Left lung (tissue), 4 donors: ENCODE measurements at regions not wholly inside any gene's neighbourhood (a gene's known extent, or its start where the extent isn't known, plus 50 kb on each side); places are given as distances from the start of the nearest gene placed in this dataset.

Source experiments
- ATAC-seq: fragments of 200-7000 bp; cut with Tn5 transposase; one replicate; pipeline ENCODE4 v1.9.1; 2020; ENCODE audit warnings: moderate library complexity
- DNase-seq, 4 donors: peaks; one replicate each; pipeline ENCODE4 v3.0.0-alpha.2; 2013 to 2020
- H3K27ac ChIP-seq, 2 donors: fragments of 200-600 bp; sonication (generic) in 1 of 2; one replicate each; pipeline versions ENCODE4 v1.5.0 to v1.8.0; 2020 to 2021
- H3K27me3 ChIP-seq, 2 donors: fragments of 200-600 bp; sonication (generic) in 1 of 2; one replicate each; pipeline versions ENCODE4 v1.5.0 to v1.8.0; 2020 to 2021
- H3K36me3 ChIP-seq, 2 donors: fragments of 200-600 bp; sonication (generic) in 1 of 2; one replicate each; pipeline versions ENCODE4 v1.5.0 to v1.8.0; 2020 to 2021
- H3K4me1 ChIP-seq, 2 donors: fragments of 200-600 bp; one replicate each; pipeline ENCODE4 v1.8.0; 2021
- H3K4me3 ChIP-seq, 2 donors: fragments of 200-600 bp; sonication (generic) in 1 of 2; one replicate each; pipeline versions ENCODE4 v1.5.0 to v1.8.0; 2020 to 2021; ENCODE audit warnings: mild to moderate bottlenecking in 1 of 2
- H3K9me3 ChIP-seq, 2 donors: fragments of 200-600 bp; sonication (generic) in 1 of 2; one replicate each; pipeline versions ENCODE4 v1.5.0 to v1.8.0; 2020 to 2021
- intact Hi-C, 2 donors: fragments of 100-400 bp; cut with DNase I; formaldehyde crosslinking; loops; one replicate each; pipeline versions ENCODE4 v1.11.2 to v1.14.2; 2022
- TF ChIP-seq, protein P1 (sequence below), 2 donors: fragments of 200-600 bp; sonication (generic) in 1 of 2; IDR thresholded peaks; one replicate each; pipeline versions ENCODE4 v1.5.0 to v1.8.0; 2021; ENCODE audit warnings: antibody characterized with exemption in 2 of 2
- donor health status: DM: no; HTN: yes; CAD: no.
- donor health status: DM: no; HTN: no; CAD: no.

DNA sequence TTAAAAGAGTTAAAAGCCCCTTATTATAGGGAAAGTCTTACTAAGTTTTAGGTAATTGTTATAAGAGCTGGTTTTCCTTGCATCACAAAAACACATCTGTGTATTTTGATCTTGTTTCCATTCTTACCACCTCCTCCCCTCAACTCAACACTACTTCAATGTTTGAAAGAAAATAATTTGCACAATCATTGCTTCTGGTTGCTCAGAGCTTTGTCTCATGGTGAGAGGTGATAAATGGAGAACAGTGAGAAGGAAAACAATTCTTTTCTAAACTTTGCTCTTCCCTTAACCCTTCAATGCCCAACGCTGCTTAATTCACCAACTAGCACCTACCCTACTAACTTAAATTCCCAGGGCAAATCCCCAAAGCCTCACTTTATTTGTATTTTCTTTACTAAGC lies 268.1 kb upstream of the LINC00305 start:
- ATAC-seq, result no peak
- H3K36me3 ChIP-seq, result no peaks in the 10 kb centered on the region
- no peak overlapping the region for H3K4me3 ChIP-seq
- no peaks in the 10 kb centered on the region for H3K4me1 ChIP-seq
- H3K27me3 ChIP-seq, result no peaks in the 10 kb centered on the region
- intact Hi-C loops, result no loop called here
- no peaks in the 10 kb centered on the region for H3K9me3 ChIP-seq
- H3K27ac ChIP-seq, result no peak overlapping the region
- TF ChIP-seq, protein P1, sequence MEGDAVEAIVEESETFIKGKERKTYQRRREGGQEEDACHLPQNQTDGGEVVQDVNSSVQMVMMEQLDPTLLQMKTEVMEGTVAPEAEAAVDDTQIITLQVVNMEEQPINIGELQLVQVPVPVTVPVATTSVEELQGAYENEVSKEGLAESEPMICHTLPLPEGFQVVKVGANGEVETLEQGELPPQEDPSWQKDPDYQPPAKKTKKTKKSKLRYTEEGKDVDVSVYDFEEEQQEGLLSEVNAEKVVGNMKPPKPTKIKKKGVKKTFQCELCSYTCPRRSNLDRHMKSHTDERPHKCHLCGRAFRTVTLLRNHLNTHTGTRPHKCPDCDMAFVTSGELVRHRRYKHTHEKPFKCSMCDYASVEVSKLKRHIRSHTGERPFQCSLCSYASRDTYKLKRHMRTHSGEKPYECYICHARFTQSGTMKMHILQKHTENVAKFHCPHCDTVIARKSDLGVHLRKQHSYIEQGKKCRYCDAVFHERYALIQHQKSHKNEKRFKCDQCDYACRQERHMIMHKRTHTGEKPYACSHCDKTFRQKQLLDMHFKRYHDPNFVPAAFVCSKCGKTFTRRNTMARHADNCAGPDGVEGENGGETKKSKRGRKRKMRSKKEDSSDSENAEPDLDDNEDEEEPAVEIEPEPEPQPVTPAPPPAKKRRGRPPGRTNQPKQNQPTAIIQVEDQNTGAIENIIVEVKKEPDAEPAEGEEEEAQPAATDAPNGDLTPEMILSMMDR (IDR thresholded peaks at IDR 0.05), result no peak
- DNase-seq, result no peak

DNA sequence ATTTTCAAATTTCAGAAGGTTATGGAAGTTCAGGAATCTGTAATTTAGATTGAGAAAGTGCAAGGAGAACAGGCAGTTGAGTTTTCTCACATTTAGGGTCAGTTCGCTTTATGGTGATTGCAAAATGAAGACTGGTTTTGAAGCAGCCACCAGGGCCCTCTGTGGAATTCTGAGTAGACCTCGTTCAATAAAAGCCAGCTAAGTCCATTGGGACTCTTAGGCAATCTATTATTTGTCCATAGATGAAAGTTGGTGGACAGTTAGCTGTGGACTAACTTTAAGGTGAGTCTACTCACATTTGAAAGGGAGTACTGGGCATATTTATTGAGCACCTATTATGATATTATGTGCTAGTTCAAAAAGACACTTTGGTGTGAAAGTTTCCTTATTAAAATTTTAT lies 266.3 kb upstream of the LINC00305 start:
- intact Hi-C loops, result no loop called here
- no peaks in the 10 kb centered on the region for H3K36me3 ChIP-seq
- no peak for ATAC-seq
- no peak overlapping the region for H3K27ac ChIP-seq
- no peaks in the 10 kb centered on the region for H3K4me1 ChIP-seq
- TF ChIP-seq, protein P1 (IDR thresholded peaks at IDR 0.05), result no peak
- no peaks in the 10 kb centered on the region for H3K27me3 ChIP-seq
- no peak overlapping the region for H3K4me3 ChIP-seq
- no peak for DNase-seq
- no peaks in the 10 kb centered on the region for H3K9me3 ChIP-seq

DNA sequence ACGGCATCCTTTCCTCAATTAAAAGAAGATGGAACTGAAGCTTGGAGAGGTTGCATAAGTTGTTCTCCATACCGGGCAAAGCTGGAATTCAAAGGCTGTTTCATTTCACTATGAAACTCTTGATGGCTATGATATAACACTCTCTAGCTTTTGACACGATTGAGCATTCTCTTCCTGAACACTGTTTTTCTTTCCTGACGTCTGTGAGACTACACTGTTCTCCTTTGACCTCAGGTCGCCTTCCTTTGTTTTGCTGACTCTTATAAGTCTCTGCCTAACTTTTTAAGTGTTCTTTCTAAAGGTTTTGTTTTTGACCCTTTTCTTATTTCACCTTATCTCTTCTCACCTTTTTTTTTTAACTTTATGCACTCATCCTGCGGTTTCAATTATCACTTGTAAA lies 261.8 kb upstream of the LINC00305 start:
- TF ChIP-seq, protein P1 (IDR thresholded peaks at IDR 0.05), result no peak
- no peak for DNase-seq
- intact Hi-C loops, result no loop called here
- H3K4me1 ChIP-seq, result no peaks in the 10 kb centered on the region
- H3K9me3 ChIP-seq, result no peaks in the 10 kb centered on the region
- ATAC-seq, result no peak
- H3K27ac ChIP-seq, result no peak overlapping the region
- no peak overlapping the region for H3K4me3 ChIP-seq
- no peaks in the 10 kb centered on the region for H3K27me3 ChIP-seq
- H3K36me3 ChIP-seq, result no peaks in the 10 kb centered on the region

DNA sequence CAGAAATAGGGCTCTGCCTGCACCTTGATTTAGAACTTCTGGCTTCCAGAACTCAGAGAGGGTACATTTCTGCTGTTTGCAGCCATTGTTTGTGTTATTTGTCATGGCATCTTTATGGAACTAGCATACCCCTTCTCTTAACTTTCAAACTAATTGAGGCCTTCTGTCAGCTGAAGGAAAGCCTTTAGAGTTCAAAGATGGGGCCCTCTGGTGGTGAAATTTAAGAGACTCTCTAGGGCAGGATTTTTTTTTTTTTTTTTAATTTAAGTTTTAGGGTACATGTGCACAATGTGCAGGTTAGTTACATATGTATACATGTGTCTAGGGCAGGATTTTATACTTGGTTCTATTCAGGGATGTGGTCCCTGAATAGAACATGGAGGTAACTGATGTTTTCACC lies 260.6 kb upstream of the LINC00305 start:
- TF ChIP-seq, protein P1 (IDR thresholded peaks at IDR 0.05), result peak in 1 of 2 donors; percentile 48
- ATAC-seq (peak; percentile 33), DNase-seq (no peak)
- H3K4me3 ChIP-seq, result no peak overlapping the region
- intact Hi-C loops, result no loop called here
- H3K9me3 ChIP-seq, result no peaks in the 10 kb centered on the region
- no peaks in the 10 kb centered on the region for H3K4me1 ChIP-seq
- no peaks in the 10 kb centered on the region for H3K36me3 ChIP-seq
- H3K27ac ChIP-seq, result no peak overlapping the region
- H3K27me3 ChIP-seq, result no peaks in the 10 kb centered on the region

DNA sequence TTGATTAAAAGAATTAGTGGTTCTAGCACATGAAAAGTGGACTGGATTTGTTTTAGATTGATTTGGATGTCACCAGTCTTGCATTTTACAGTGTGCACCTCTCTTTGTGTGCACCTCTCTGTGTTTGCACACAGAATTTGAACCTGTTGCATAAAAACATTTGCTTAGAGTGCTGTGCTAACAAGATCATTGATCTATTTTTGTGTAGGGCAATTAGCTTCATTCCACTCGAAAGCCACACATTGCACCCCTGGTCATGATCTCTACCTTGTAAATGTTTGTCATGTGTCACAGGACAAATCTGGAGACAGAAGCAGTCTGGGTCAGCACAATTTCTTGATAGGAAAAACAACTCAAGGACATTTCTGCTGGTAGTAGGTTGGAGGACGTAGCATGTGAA lies 258.7 kb upstream of the LINC00305 start:
- Histone ChIP-seq H3K36me3 (no peaks in the 10 kb centered on the region), H3K4me1 (no peaks in the 10 kb centered on the region), H3K27ac (no peak overlapping the region), H3K4me3 (no peak overlapping the region), H3K9me3 (no peaks in the 10 kb centered on the region), H3K27me3 (no peaks in the 10 kb centered on the region)
- DNase-seq, result no peak
- TF ChIP-seq, protein P1 (IDR thresholded peaks at IDR 0.05), result no peak
- no peak for ATAC-seq
- intact Hi-C loops, result no loop called here
